Left lung (tissue), 4 donors: ENCODE measurements at regions not wholly inside any gene's neighbourhood (a gene's known extent, or its start where the extent isn't known, plus 50 kb on each side); places are given as distances from the start of the nearest gene placed in this dataset.
"Not testable (repeated sequence)": the region's sequence is repeated elsewhere in the genome, so short reads cannot be mapped to it uniquely, and the experiment has no call there.

Experiments
- ATAC-seq: fragments of 200-7000 bp; cut with Tn5 transposase; one replicate; pipeline ENCODE4 v1.9.1; 2020; ENCODE audit warnings: moderate library complexity
- DNase-seq, 4 donors: peaks; one replicate each; pipeline ENCODE4 v3.0.0-alpha.2; 2013 to 2020
- H3K27ac ChIP-seq, 2 donors: fragments of 200-600 bp; sonication (generic) in 1 of 2; one replicate each; pipeline versions ENCODE4 v1.5.0 to v1.8.0; 2020 to 2021
- H3K27me3 ChIP-seq, 2 donors: fragments of 200-600 bp; sonication (generic) in 1 of 2; one replicate each; pipeline versions ENCODE4 v1.5.0 to v1.8.0; 2020 to 2021
- H3K36me3 ChIP-seq, 2 donors: fragments of 200-600 bp; sonication (generic) in 1 of 2; one replicate each; pipeline versions ENCODE4 v1.5.0 to v1.8.0; 2020 to 2021
- H3K4me1 ChIP-seq, 2 donors: fragments of 200-600 bp; one replicate each; pipeline ENCODE4 v1.8.0; 2021
- H3K4me3 ChIP-seq, 2 donors: fragments of 200-600 bp; sonication (generic) in 1 of 2; one replicate each; pipeline versions ENCODE4 v1.5.0 to v1.8.0; 2020 to 2021; ENCODE audit warnings: mild to moderate bottlenecking in 1 of 2
- H3K9me3 ChIP-seq, 2 donors: fragments of 200-600 bp; sonication (generic) in 1 of 2; one replicate each; pipeline versions ENCODE4 v1.5.0 to v1.8.0; 2020 to 2021
- CTCF ChIP-seq, 2 donors: fragments of 200-600 bp; sonication (generic) in 1 of 2; IDR thresholded peaks; one replicate each; pipeline versions ENCODE4 v1.5.0 to v1.8.0; 2021; ENCODE audit warnings: antibody characterized with exemption in 2 of 2
- intact Hi-C, 2 donors: fragments of 100-400 bp; cut with DNase I; formaldehyde crosslinking; loops; one replicate each; pipeline versions ENCODE4 v1.11.2 to v1.14.2; 2022
- donor health status: DM: no; HTN: yes; CAD: no.
- donor health status: DM: no; HTN: no; CAD: no.

DNA sequence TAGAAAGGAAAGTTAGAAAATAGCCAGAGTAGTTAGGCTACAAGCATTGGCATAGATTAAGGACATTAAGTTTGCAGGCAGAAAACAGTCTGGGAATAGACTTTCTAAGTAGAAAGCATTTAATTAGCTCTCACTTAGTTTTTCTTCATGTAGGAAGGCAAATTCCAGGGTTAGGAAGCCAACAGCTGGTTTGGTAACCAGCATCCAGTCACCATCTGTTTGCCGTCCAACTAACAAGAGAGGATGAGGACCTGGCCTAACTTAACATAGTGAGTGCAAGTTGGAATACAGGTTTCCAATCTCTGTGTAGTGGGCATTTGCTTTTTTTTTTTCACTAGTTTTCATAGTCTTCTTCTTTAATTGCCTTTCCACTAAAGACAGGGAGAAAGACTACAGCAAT lies 121.7 kb upstream of the NR3C1 start:
- DNase-seq (no peak), ATAC-seq (no peak)
- Histone ChIP-seq H3K27ac (no peak overlapping the region), H3K27me3 (no peaks in the 10 kb centered on the region), H3K36me3 (no peaks in the 10 kb centered on the region), H3K4me1 (no peaks in the 10 kb centered on the region), H3K9me3 (no peaks in the 10 kb centered on the region), H3K4me3 (no peak overlapping the region)
- TF ChIP-seq CTCF (IDR thresholded peaks at IDR 0.05), result no peak
- intact Hi-C loops, result no loop called here

DNA sequence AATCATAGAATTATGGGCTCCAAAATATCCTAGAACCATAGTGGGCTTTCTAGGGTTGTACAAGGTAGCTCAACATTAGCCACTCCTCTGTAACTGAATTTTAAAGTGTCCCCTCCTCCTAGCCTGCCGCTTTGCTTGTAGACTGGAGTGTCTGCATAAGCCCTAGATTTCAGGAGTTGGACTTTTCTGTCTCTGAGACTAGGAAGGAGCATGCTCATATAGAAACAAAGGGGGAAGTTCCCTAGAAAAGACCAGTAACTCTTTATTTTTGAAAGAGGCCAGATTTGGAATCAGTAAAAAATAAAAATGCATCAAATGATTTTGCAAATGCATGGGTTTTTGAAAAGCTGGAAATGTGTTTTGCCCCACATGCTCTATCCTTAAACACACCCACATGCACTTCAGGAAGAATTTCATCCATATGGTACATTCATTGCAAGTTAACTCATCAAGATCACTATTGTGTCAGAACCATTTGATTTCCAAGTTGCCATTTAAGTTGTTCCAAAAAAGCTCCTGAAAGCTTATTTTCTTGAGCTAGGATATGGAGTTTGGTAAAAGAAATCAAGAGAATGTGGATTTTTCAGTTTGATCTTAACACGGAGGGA lies 121.0 kb upstream of the NR3C1 start:
- DNase-seq (no peak), ATAC-seq (no peak)
- TF ChIP-seq CTCF (IDR thresholded peaks at IDR 0.05), result no peak
- Histone ChIP-seq H3K27ac (no peak overlapping the region), H3K9me3 (no peaks in the 10 kb centered on the region), H3K4me1 (no peaks in the 10 kb centered on the region), H3K27me3 (no peaks in the 10 kb centered on the region), H3K36me3 (no peaks in the 10 kb centered on the region), H3K4me3 (no peak overlapping the region)
- intact Hi-C loops, result no loop called here

DNA sequence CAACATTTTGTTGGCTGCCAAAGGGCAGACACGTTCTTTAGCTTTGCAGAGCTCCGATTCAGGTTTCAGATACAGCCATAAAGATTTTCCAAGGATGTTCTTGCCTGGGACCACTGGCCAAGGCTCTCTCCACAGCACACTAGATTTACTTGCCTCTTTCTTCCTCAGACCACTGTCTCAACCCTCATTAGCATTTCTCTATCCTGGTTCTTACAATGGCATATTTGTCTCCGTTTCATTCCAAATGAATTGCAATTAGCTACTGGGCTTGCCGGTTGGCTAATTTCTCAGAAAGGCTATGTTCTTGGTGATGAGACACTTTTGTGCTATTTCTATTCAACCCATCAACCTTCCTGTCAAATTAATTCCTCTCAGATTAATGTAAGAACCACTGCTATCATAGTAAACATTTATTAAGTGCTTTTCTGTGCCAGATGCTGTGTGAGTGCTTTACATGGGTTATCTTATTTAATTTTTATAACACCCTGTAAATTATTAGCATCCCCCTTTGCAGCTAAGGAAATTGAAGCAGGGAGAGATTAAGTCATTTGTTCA lies 118.4 kb upstream of the NR3C1 start:
- Histone ChIP-seq H3K9me3 (no peaks in the 10 kb centered on the region), H3K27ac (no peak overlapping the region), H3K27me3 (no peaks in the 10 kb centered on the region), H3K36me3 (no peaks in the 10 kb centered on the region), H3K4me1 (no peaks in the 10 kb centered on the region), H3K4me3 (no peak overlapping the region)
- TF ChIP-seq CTCF (IDR thresholded peaks at IDR 0.05), result no peak
- intact Hi-C loops, result no loop called here
- no peak for ATAC-seq
- DNase-seq, result no peak

- H3K9me3 ChIP-seq, result no peaks in the 10 kb centered on the region
- H3K4me3 ChIP-seq, result no peak overlapping the region
- intact Hi-C loops, result no loop called here
- no peak for TF ChIP-seq CTCF (IDR thresholded peaks at IDR 0.05)
- no peaks in the 10 kb centered on the region for H3K27me3 ChIP-seq
- H3K27ac ChIP-seq, result no peak overlapping the region
- ATAC-seq, result no peak
- no peaks in the 10 kb centered on the region for H3K4me1 ChIP-seq
- no peaks in the 10 kb centered on the region for H3K36me3 ChIP-seq
- no peak for DNase-seq
Observed at GRCh38 chr5:143521141-143521540, 117.7 kb upstream of the NR3C1 start.

- ATAC-seq, H3K4me3 ChIP-seq, DNase-seq, intact Hi-C loops, H3K27ac ChIP-seq, H3K36me3 ChIP-seq, H3K4me1 ChIP-seq, H3K9me3 ChIP-seq, H3K27me3 ChIP-seq: not testable (repeated sequence)
Observed at GRCh38 chr5:143519215-143519614, 115.7 kb upstream of the NR3C1 start.

GRCh38 chr5:143517824-143518223 lies 114.3 kb upstream of the NR3C1 start:
- H3K4me1 ChIP-seq, H3K4me3 ChIP-seq, intact Hi-C loops, ATAC-seq, DNase-seq, H3K9me3 ChIP-seq, H3K27me3 ChIP-seq, H3K36me3 ChIP-seq, H3K27ac ChIP-seq: not testable (repeated sequence)
